ENCODE measurements at regions not wholly inside any gene's neighbourhood (a gene's known extent, or its start where the extent isn't known, plus 50 kb on each side); places are given as distances from the start of the nearest gene placed in this dataset.

GRCh38 chr12:77349689-77350370 lies 284.5 kb upstream of the E2F7 start:
- H3K27ac ChIP-seq (ENCODE audit: low read length), result no peak overlapping the region
- BruUV-seq (replicated peaks), result no TSS peak
- CTCF ChIA-PET, result no interaction called here

GRCh38 chr12:77347017-77347416 lies 281.6 kb upstream of the E2F7 start:
- DNase-seq (ENCODE audit: low read depth, low spot score) (no peak), ATAC-seq (no peak)
- intact Hi-C loops (cut with micrococcal nuclease; ENCODE audit: unreplicated experiment) (no loop called here), in situ Hi-C loops (cut with HindIII; ENCODE audit: low pct_unique_long_range_greater_than_20kb, low sequenced_read_pairs) (no loop called here)
- Histone ChIP-seq H3K27me3 (ENCODE audit: control insufficient read depth, insufficient read depth, low read length) (no peaks in the 10 kb centered on the region), H3K4me1 (ENCODE audit: control insufficient read depth, insufficient read depth, low read length) (no peaks in the 10 kb centered on the region), H3K27ac (ENCODE audit: low read length) (no peak overlapping the region), H3K9me3 (ENCODE audit: control insufficient read depth, insufficient read depth, low read depth, low read length) (no peaks in the 10 kb centered on the region), H3K4me3 (ENCODE audit: low read depth in 2 of 2, low read length in 2 of 2) (no peak overlapping the region), H3K36me3 (ENCODE audit: control insufficient read depth, insufficient read depth, low read length) (no peaks in the 10 kb centered on the region)
- TF ChIP-seq SIN3A (IDR thresholded peaks at IDR 0.05; ENCODE audit: borderline replicate concordance, insufficient read depth, low read depth, low read length) (no peak), POLR2AphosphoS5 (IDR thresholded peaks at IDR 0.05; ENCODE audit: low read depth, low read length) (no peak), TCF7L2 (IDR thresholded peaks at IDR 0.05; ENCODE audit: low read depth, low read length) (no peak), CTCF (IDR thresholded peaks at IDR 0.05) (no peak), REST (IDR thresholded peaks at IDR 0.05; ENCODE audit: insufficient read depth in 1 of 2, low read depth in 2 of 2, low read length in 1 of 2) (no peak)
- no TSS peak for BruUV-seq (replicated peaks)
- POLR2A ChIA-PET, result no interaction called here
- CTCF ChIA-PET, result no interaction called here

More at GRCh38 chr12:77349689-77350370, 284.5 kb upstream of the E2F7 start:
- H3K36me3 ChIP-seq (ENCODE audit: control insufficient read depth, insufficient read depth, low read length), result no peaks in the 10 kb centered on the region
- no peaks in the 10 kb centered on the region for H3K4me1 ChIP-seq (ENCODE audit: control insufficient read depth, insufficient read depth, low read length)
- DNase-seq (ENCODE audit: low read depth, low spot score) (no peak), ATAC-seq (no peak)
- H3K27me3 ChIP-seq (ENCODE audit: control insufficient read depth, insufficient read depth, low read length), result no peaks in the 10 kb centered on the region
- in situ Hi-C loops (cut with HindIII; ENCODE audit: low pct_unique_long_range_greater_than_20kb, low sequenced_read_pairs), result no loop called here
- no peaks in the 10 kb centered on the region for H3K9me3 ChIP-seq (ENCODE audit: control insufficient read depth, insufficient read depth, low read depth, low read length)
- intact Hi-C loops (cut with micrococcal nuclease; ENCODE audit: unreplicated experiment), result no loop called here
- POLR2A ChIA-PET, result no interaction called here
- TF ChIP-seq SIN3A (IDR thresholded peaks at IDR 0.05; ENCODE audit: borderline replicate concordance, insufficient read depth, low read depth, low read length) (no peak), REST (IDR thresholded peaks at IDR 0.05; ENCODE audit: insufficient read depth in 1 of 2, low read depth in 2 of 2, low read length in 1 of 2) (no peak), CTCF (IDR thresholded peaks at IDR 0.05) (no peak), POLR2AphosphoS5 (IDR thresholded peaks at IDR 0.05; ENCODE audit: low read depth, low read length) (no peak), TCF7L2 (IDR thresholded peaks at IDR 0.05; ENCODE audit: low read depth, low read length) (no peak)
- H3K4me3 ChIP-seq (ENCODE audit: low read depth in 2 of 2, low read length in 2 of 2), result no peak overlapping the region

Measured in Panc1 (cell line).